Esophagus squamous epithelium (tissue), 4 donors: ENCODE measurements at regions not wholly inside any gene's neighbourhood (a gene's known extent, or its start where the extent isn't known, plus 50 kb on each side); places are given as distances from the start of the nearest gene placed in this dataset.

Source experiments
- CTCF ChIP-seq, 6 experiments: fragments of 450-650 bp in 4 of 6; fragments of 200-600 bp in 2 of 6; sonication (generic) in 2 of 6; IDR thresholded peaks; one replicate each; pipeline ENCODE4 v1.5.1; 2016 to 2019; ENCODE audit warnings: antibody characterized with exemption in 6 of 6, mild to moderate bottlenecking in 4 of 6, moderate library complexity in 4 of 6
- POLR2A ChIP-seq, 4 donors: fragments of 450-650 bp; IDR thresholded peaks; one replicate each; pipeline ENCODE4 v1.6.1; 2017; ENCODE audit warnings: antibody characterized with exemption in 4 of 4, mild to moderate bottlenecking in 4 of 4, moderate library complexity in 3 of 4

GRCh38 chr16:7107436-7107835 lies 225.2 kb upstream of the RBFOX1 start:
- no peak for TF ChIP-seq CTCF (IDR thresholded peaks at IDR 0.05)
- TF ChIP-seq POLR2A (IDR thresholded peaks at IDR 0.05): no peak
